Suprapubic skin (tissue), 3 donors: ENCODE measurements at regions not wholly inside any gene's neighbourhood (a gene's known extent, or its start where the extent isn't known, plus 50 kb on each side); places are given as distances from the start of the nearest gene placed in this dataset.

Experiments
- CTCF ChIP-seq, 2 donors: fragments of 200-600 bp in 1 of 2; fragments of 450-650 bp in 1 of 2; sonication (generic) in 1 of 2; IDR thresholded peaks; one replicate each; pipeline ENCODE4 v1.5.1; 2016 to 2019; ENCODE audit warnings: antibody characterized with exemption in 2 of 2, mild to moderate bottlenecking in 1 of 2, moderate library complexity in 1 of 2
- POLR2A ChIP-seq, 2 donors: fragments of 450-650 bp; IDR thresholded peaks; one replicate each; pipeline ENCODE4 v1.6.1; 2017; ENCODE audit warnings: antibody characterized with exemption in 2 of 2, mild to moderate bottlenecking in 2 of 2, moderate library complexity in 2 of 2

- no peak for TF ChIP-seq CTCF (IDR thresholded peaks at IDR 0.05)
- no peak for TF ChIP-seq POLR2A (IDR thresholded peaks at IDR 0.05)
Measured at GRCh38 chr12:82187595-82187994, 170.6 kb downstream of the CCDC59 start.
